ENCODE measurements at regions not wholly inside any gene's neighbourhood (a gene's known extent, or its start where the extent isn't known, plus 50 kb on each side); places are given as distances from the start of the nearest gene placed in this dataset.
"Not testable (repeated sequence)": the region's sequence is repeated elsewhere in the genome, so short reads cannot be mapped to it uniquely, and the experiment has no call there.

GRCh38 chr16:15274796-15275195, 103.3 kb downstream of the NPIPA5 start:
- peaks cover 10% of the 10 kb centered on the region for H3K27me3 Mint-ChIP-seq
- intact Hi-C loops (cut with micrococcal nuclease); H3K27me3 ChIP-seq (replicated peaks in 1 of 4; ENCODE audit: control extremely low read depth in 1 of 4, control insufficient read depth in 3 of 4, insufficient read depth in 4 of 4, low read length in 3 of 4); H3K79me2 ChIP-seq (ENCODE audit: control insufficient read depth, insufficient read depth, low read length); H2AFZ ChIP-seq (ENCODE audit: insufficient read depth, low read depth, low read length, poor library complexity, severe bottlenecking); DNase-seq; CTCF ChIA-PET; POLR2A ChIA-PET; H3K9ac ChIP-seq (ENCODE audit: low read length); H3K4me1 ChIP-seq (ENCODE audit: control insufficient read depth in 2 of 2, insufficient read depth in 2 of 2, low read length in 2 of 2); H4K20me1 ChIP-seq (ENCODE audit: control insufficient read depth, insufficient read depth, low read length, poor library complexity, severe bottlenecking); H3K4me3 Mint-ChIP-seq; H3K36me3 ChIP-seq (replicated peaks in 1 of 2; ENCODE audit: control extremely low read depth in 1 of 2, control insufficient read depth in 1 of 2, extremely low read depth in 1 of 2, insufficient read depth in 2 of 2, low read length in 1 of 2); H3K9me3 ChIP-seq (ENCODE audit: control extremely low read depth in 1 of 3, control insufficient read depth in 2 of 3, insufficient read depth in 1 of 3, low read length in 2 of 3); H3K27ac ChIP-seq (ENCODE audit: low read length in 2 of 2); H3K4me3 ChIP-seq (ENCODE audit: control extremely low read depth in 1 of 5, extremely low read depth in 1 of 5, insufficient read depth in 1 of 5, low read depth in 2 of 5, low read length in 4 of 5); ATAC-seq (ENCODE audit: low read depth); H3K9me3 Mint-ChIP-seq (ENCODE audit: insufficient read depth); H3K4me1 Mint-ChIP-seq; H3K4me2 ChIP-seq (replicated peaks; ENCODE audit: low read depth, low read length, poor library complexity, severe bottlenecking); H3K27ac Mint-ChIP-seq: not testable (repeated sequence)
- WGBS (ENCODE audit: insufficient coverage): 90% methylated on average over 5 of the region's 8 CpGs

- WGBS (ENCODE audit: insufficient coverage): no CpG with 5 or more reads among the region's 1 CpG
- not testable (repeated sequence) for H3K4me2 ChIP-seq (replicated peaks; ENCODE audit: low read depth, low read length, poor library complexity, severe bottlenecking); ATAC-seq (ENCODE audit: low read depth)
Observed at GRCh38 chr16:15273964-15274363, 104.1 kb downstream of the NPIPA5 start.

GRCh38 chr16:15266941-15267340, 111.2 kb downstream of the NPIPA5 start:
- H2AFZ ChIP-seq (ENCODE audit: insufficient read depth, low read depth, low read length, poor library complexity, severe bottlenecking); CTCF ChIA-PET; H3K4me2 ChIP-seq (replicated peaks; ENCODE audit: low read depth, low read length, poor library complexity, severe bottlenecking); H3K79me2 ChIP-seq (ENCODE audit: control insufficient read depth, insufficient read depth, low read length); H3K4me3 Mint-ChIP-seq; ATAC-seq (ENCODE audit: low read depth); H3K27ac ChIP-seq (ENCODE audit: low read length in 2 of 2); H3K27me3 ChIP-seq (replicated peaks in 1 of 4; ENCODE audit: control extremely low read depth in 1 of 4, control insufficient read depth in 3 of 4, insufficient read depth in 4 of 4, low read length in 3 of 4); POLR2A ChIA-PET; H3K9me3 ChIP-seq (ENCODE audit: control extremely low read depth in 1 of 3, control insufficient read depth in 2 of 3, insufficient read depth in 1 of 3, low read length in 2 of 3); H4K20me1 ChIP-seq (ENCODE audit: control insufficient read depth, insufficient read depth, low read length, poor library complexity, severe bottlenecking); H3K36me3 ChIP-seq (replicated peaks in 1 of 2; ENCODE audit: control extremely low read depth in 1 of 2, control insufficient read depth in 1 of 2, extremely low read depth in 1 of 2, insufficient read depth in 2 of 2, low read length in 1 of 2); H3K4me1 Mint-ChIP-seq; H3K4me1 ChIP-seq (ENCODE audit: control insufficient read depth in 2 of 2, insufficient read depth in 2 of 2, low read length in 2 of 2); H3K4me3 ChIP-seq (ENCODE audit: control extremely low read depth in 1 of 5, extremely low read depth in 1 of 5, insufficient read depth in 1 of 5, low read depth in 2 of 5, low read length in 4 of 5); DNase-seq; intact Hi-C loops (cut with micrococcal nuclease); H3K27ac Mint-ChIP-seq; H3K27me3 Mint-ChIP-seq; H3K9me3 Mint-ChIP-seq (ENCODE audit: insufficient read depth); H3K9ac ChIP-seq (ENCODE audit: low read length): not testable (repeated sequence)
- WGBS (ENCODE audit: insufficient coverage): no CpG with 5 or more reads among the region's 6 CpGs

More at GRCh38 chr16:15273964-15274363, 104.1 kb downstream of the NPIPA5 start:
- H3K27ac ChIP-seq (ENCODE audit: low read length in 2 of 2); H3K27ac Mint-ChIP-seq; POLR2A ChIA-PET; H3K9me3 ChIP-seq (ENCODE audit: control extremely low read depth in 1 of 3, control insufficient read depth in 2 of 3, insufficient read depth in 1 of 3, low read length in 2 of 3); H4K20me1 ChIP-seq (ENCODE audit: control insufficient read depth, insufficient read depth, low read length, poor library complexity, severe bottlenecking); H3K4me3 ChIP-seq (ENCODE audit: control extremely low read depth in 1 of 5, extremely low read depth in 1 of 5, insufficient read depth in 1 of 5, low read depth in 2 of 5, low read length in 4 of 5); H3K36me3 ChIP-seq (replicated peaks in 1 of 2; ENCODE audit: control extremely low read depth in 1 of 2, control insufficient read depth in 1 of 2, extremely low read depth in 1 of 2, insufficient read depth in 2 of 2, low read length in 1 of 2); H3K9me3 Mint-ChIP-seq (ENCODE audit: insufficient read depth); DNase-seq; H3K79me2 ChIP-seq (ENCODE audit: control insufficient read depth, insufficient read depth, low read length); H3K27me3 ChIP-seq (replicated peaks in 1 of 4; ENCODE audit: control extremely low read depth in 1 of 4, control insufficient read depth in 3 of 4, insufficient read depth in 4 of 4, low read length in 3 of 4); H3K4me1 Mint-ChIP-seq; CTCF ChIA-PET; H2AFZ ChIP-seq (ENCODE audit: insufficient read depth, low read depth, low read length, poor library complexity, severe bottlenecking); H3K4me1 ChIP-seq (ENCODE audit: control insufficient read depth in 2 of 2, insufficient read depth in 2 of 2, low read length in 2 of 2); H3K9ac ChIP-seq (ENCODE audit: low read length); H3K4me3 Mint-ChIP-seq; intact Hi-C loops (cut with micrococcal nuclease): not testable (repeated sequence)
- peaks cover 10% of the 10 kb centered on the region for H3K27me3 Mint-ChIP-seq

- POLR2A ChIA-PET; H3K79me2 ChIP-seq (ENCODE audit: control insufficient read depth, insufficient read depth, low read length); H3K27me3 Mint-ChIP-seq; H3K4me1 Mint-ChIP-seq; H3K36me3 ChIP-seq (replicated peaks in 1 of 2; ENCODE audit: control extremely low read depth in 1 of 2, control insufficient read depth in 1 of 2, extremely low read depth in 1 of 2, insufficient read depth in 2 of 2, low read length in 1 of 2); H3K27ac Mint-ChIP-seq; H2AFZ ChIP-seq (ENCODE audit: insufficient read depth, low read depth, low read length, poor library complexity, severe bottlenecking); H3K4me1 ChIP-seq (ENCODE audit: control insufficient read depth in 2 of 2, insufficient read depth in 2 of 2, low read length in 2 of 2); CTCF ChIA-PET; H3K27ac ChIP-seq (ENCODE audit: low read length in 2 of 2); H4K20me1 ChIP-seq (ENCODE audit: control insufficient read depth, insufficient read depth, low read length, poor library complexity, severe bottlenecking); intact Hi-C loops (cut with micrococcal nuclease); H3K4me3 Mint-ChIP-seq; H3K9ac ChIP-seq (ENCODE audit: low read length); H3K4me2 ChIP-seq (replicated peaks; ENCODE audit: low read depth, low read length, poor library complexity, severe bottlenecking); H3K9me3 ChIP-seq (ENCODE audit: control extremely low read depth in 1 of 3, control insufficient read depth in 2 of 3, insufficient read depth in 1 of 3, low read length in 2 of 3); H3K27me3 ChIP-seq (replicated peaks in 1 of 4; ENCODE audit: control extremely low read depth in 1 of 4, control insufficient read depth in 3 of 4, insufficient read depth in 4 of 4, low read length in 3 of 4); H3K9me3 Mint-ChIP-seq (ENCODE audit: insufficient read depth); H3K4me3 ChIP-seq (ENCODE audit: control extremely low read depth in 1 of 5, extremely low read depth in 1 of 5, insufficient read depth in 1 of 5, low read depth in 2 of 5, low read length in 4 of 5): not testable (repeated sequence)
- peak; percentile 61 for ATAC-seq (ENCODE audit: low read depth)
- WGBS (ENCODE audit: insufficient coverage): no CpG with 5 or more reads among the region's 11 CpGs
- peak; percentile 4 for DNase-seq
Observed at GRCh38 chr16:15262212-15262611, 115.9 kb downstream of the NPIPA5 start.

All from B cell (primary cell).